Thyroid gland (tissue), 4 donors: ENCODE measurements at regions not wholly inside any gene's neighbourhood (a gene's known extent, or its start where the extent isn't known, plus 50 kb on each side); places are given as distances from the start of the nearest gene placed in this dataset.

Experiments
- POLR2A ChIP-seq, 2 donors: fragments of 450-650 bp; IDR thresholded peaks; one replicate each; pipeline ENCODE4 v1.6.1; 2017; ENCODE audit warnings: antibody characterized with exemption in 2 of 2, mild to moderate bottlenecking in 2 of 2, moderate library complexity in 1 of 2
- TF ChIP-seq, protein P1 (sequence below), 6 experiments: fragments of 200-600 bp in 3 of 6; fragments of 450-650 bp in 3 of 6; sonication (generic) in 3 of 6; IDR thresholded peaks; one replicate each; pipeline ENCODE4 v1.5.1; 2016 to 2019; ENCODE audit warnings: antibody characterized with exemption in 6 of 6, mild to moderate bottlenecking in 2 of 6, inconsistent platforms in 1 of 6, moderate library complexity in 1 of 6

DNA sequence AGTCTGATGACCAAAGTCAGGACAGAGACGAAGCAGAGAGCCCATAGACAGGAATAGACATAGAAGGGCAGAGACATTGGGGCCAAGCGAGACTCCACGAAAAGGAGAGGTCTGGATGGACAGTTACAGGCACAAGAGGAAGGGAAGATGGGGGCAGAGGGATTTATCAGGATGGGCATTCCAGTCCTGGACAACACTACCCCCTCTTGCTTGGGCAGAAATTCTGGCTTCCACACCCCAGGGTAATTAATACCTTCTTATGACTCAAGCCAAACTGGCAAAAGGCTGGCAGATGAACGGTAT, 82.2 kb upstream of the MAFB start:
- TF ChIP-seq, protein P1, sequence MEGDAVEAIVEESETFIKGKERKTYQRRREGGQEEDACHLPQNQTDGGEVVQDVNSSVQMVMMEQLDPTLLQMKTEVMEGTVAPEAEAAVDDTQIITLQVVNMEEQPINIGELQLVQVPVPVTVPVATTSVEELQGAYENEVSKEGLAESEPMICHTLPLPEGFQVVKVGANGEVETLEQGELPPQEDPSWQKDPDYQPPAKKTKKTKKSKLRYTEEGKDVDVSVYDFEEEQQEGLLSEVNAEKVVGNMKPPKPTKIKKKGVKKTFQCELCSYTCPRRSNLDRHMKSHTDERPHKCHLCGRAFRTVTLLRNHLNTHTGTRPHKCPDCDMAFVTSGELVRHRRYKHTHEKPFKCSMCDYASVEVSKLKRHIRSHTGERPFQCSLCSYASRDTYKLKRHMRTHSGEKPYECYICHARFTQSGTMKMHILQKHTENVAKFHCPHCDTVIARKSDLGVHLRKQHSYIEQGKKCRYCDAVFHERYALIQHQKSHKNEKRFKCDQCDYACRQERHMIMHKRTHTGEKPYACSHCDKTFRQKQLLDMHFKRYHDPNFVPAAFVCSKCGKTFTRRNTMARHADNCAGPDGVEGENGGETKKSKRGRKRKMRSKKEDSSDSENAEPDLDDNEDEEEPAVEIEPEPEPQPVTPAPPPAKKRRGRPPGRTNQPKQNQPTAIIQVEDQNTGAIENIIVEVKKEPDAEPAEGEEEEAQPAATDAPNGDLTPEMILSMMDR (IDR thresholded peaks at IDR 0.05): no peak
- no peak for TF ChIP-seq POLR2A (IDR thresholded peaks at IDR 0.05)
